ENCODE measurements at regions not wholly inside any gene's neighbourhood (a gene's known extent, or its start where the extent isn't known, plus 50 kb on each side); places are given as distances from the start of the nearest gene placed in this dataset.

DNA sequence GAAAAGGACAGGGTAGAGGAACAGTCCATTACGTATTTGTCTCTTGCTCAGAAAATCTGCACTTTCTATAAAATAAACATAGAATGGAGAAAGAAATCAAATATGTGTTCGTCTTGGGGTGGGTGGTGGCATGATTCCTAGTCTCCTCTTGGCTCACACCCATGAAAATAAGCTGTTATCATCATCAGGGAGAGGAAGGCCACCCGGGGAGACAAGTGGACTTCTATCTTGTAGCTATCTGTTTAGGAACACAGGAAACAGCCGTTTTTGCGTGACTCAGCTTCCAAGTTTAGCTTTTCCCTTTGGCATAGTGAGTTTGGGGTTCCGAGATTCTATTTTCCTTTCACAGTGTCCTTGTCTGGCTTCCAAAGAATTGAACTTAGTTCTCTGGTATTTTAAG, 622.3 kb downstream of the PTPRU start:
- no peaks in the 10 kb centered on the region for H3K4me1 Mint-ChIP-seq (ENCODE audit: low read depth, unreplicated experiment)
- Histone ChIP-seq H3K4me3 (ENCODE audit: low read depth, low read length) (no peak overlapping the region), H3K9me3 (no peaks in the 10 kb centered on the region), H3K27me3 (replicated peaks; ENCODE audit: control insufficient read depth, insufficient read depth, low read length) (no peaks in the 10 kb centered on the region), H3K36me3 (ENCODE audit: control insufficient read depth, insufficient read depth, low read length) (no peaks in the 10 kb centered on the region), H3K4me1 (no peaks in the 10 kb centered on the region)
- DNase-seq = no peak
- ChIA-PET POLR2A (no interaction called here), CTCF (no interaction called here)
- BruUV-seq (replicated peaks) = no TSS peak
- no peak overlapping the region for H3K27ac Mint-ChIP-seq (ENCODE audit: unreplicated experiment)
- H3K4me3 Mint-ChIP-seq (ENCODE audit: unreplicated experiment) = no peak overlapping the region
- H3K9me3 Mint-ChIP-seq (ENCODE audit: unreplicated experiment) = peaks cover 10% of the 10 kb centered on the region
- TF ChIP-seq, protein P1, sequence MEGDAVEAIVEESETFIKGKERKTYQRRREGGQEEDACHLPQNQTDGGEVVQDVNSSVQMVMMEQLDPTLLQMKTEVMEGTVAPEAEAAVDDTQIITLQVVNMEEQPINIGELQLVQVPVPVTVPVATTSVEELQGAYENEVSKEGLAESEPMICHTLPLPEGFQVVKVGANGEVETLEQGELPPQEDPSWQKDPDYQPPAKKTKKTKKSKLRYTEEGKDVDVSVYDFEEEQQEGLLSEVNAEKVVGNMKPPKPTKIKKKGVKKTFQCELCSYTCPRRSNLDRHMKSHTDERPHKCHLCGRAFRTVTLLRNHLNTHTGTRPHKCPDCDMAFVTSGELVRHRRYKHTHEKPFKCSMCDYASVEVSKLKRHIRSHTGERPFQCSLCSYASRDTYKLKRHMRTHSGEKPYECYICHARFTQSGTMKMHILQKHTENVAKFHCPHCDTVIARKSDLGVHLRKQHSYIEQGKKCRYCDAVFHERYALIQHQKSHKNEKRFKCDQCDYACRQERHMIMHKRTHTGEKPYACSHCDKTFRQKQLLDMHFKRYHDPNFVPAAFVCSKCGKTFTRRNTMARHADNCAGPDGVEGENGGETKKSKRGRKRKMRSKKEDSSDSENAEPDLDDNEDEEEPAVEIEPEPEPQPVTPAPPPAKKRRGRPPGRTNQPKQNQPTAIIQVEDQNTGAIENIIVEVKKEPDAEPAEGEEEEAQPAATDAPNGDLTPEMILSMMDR (IDR thresholded peaks at IDR 0.05; ENCODE audit: insufficient read depth in 1 of 2, low read depth in 1 of 2, low read length in 1 of 2, severe bottlenecking in 1 of 2, unreplicated experiment in 1 of 2) = no peak
- no peaks in the 10 kb centered on the region for H3K36me3 Mint-ChIP-seq (ENCODE audit: insufficient read depth, unreplicated experiment)
- intact Hi-C loops (cut with micrococcal nuclease; ENCODE audit: unreplicated experiment) = no loop called here
- peaks cover 2% of the 10 kb centered on the region for H3K27me3 Mint-ChIP-seq (ENCODE audit: insufficient read depth, unreplicated experiment)

GRCh38 chr1:29856340-29857114, 620.2 kb downstream of the PTPRU start:
- TF ChIP-seq, protein P1 (IDR thresholded peaks at IDR 0.05; ENCODE audit: insufficient read depth in 1 of 2, low read depth in 1 of 2, low read length in 1 of 2, severe bottlenecking in 1 of 2, unreplicated experiment in 1 of 2) = no peak
- no peak overlapping the region for H3K4me3 ChIP-seq (ENCODE audit: low read depth, low read length)
- Mint-ChIP-seq H3K4me3 (ENCODE audit: unreplicated experiment) (no peak overlapping the region), H3K4me1 (ENCODE audit: low read depth, unreplicated experiment) (no peaks in the 10 kb centered on the region), H3K27me3 (ENCODE audit: insufficient read depth, unreplicated experiment) (peaks cover 5% of the 10 kb centered on the region), H3K36me3 (ENCODE audit: insufficient read depth, unreplicated experiment) (no peaks in the 10 kb centered on the region), H3K9me3 (ENCODE audit: unreplicated experiment) (peaks cover 9% of the 10 kb centered on the region), H3K27ac (ENCODE audit: unreplicated experiment) (no peak overlapping the region)
- POLR2A ChIA-PET = no interaction called here
- no peaks in the 10 kb centered on the region for H3K4me1 ChIP-seq
- H3K36me3 ChIP-seq (ENCODE audit: control insufficient read depth, insufficient read depth, low read length) = no peaks in the 10 kb centered on the region
- no peak for DNase-seq
- BruUV-seq (replicated peaks) = no TSS peak
- no peaks in the 10 kb centered on the region for H3K9me3 ChIP-seq
- H3K27me3 ChIP-seq (replicated peaks; ENCODE audit: control insufficient read depth, insufficient read depth, low read length) = no peaks in the 10 kb centered on the region
- intact Hi-C loops (cut with micrococcal nuclease; ENCODE audit: unreplicated experiment) = no loop called here
- CTCF ChIA-PET = no interaction called here

GRCh38 chr1:29855561-29856160, 619.3 kb downstream of the PTPRU start:
- ChIA-PET POLR2A (no interaction called here), CTCF (no interaction called here)
- no peaks in the 10 kb centered on the region for H3K36me3 Mint-ChIP-seq (ENCODE audit: insufficient read depth, unreplicated experiment)
- Histone ChIP-seq H3K36me3 (ENCODE audit: control insufficient read depth, insufficient read depth, low read length) (no peaks in the 10 kb centered on the region), H3K9me3 (no peaks in the 10 kb centered on the region), H3K4me1 (no peaks in the 10 kb centered on the region), H3K4me3 (ENCODE audit: low read depth, low read length) (no peak overlapping the region), H3K27me3 (replicated peaks; ENCODE audit: control insufficient read depth, insufficient read depth, low read length) (no peaks in the 10 kb centered on the region)
- H3K9me3 Mint-ChIP-seq (ENCODE audit: unreplicated experiment) = peaks cover under 1% of the 10 kb centered on the region
- H3K27ac Mint-ChIP-seq (ENCODE audit: unreplicated experiment) = no peak overlapping the region
- H3K4me1 Mint-ChIP-seq (ENCODE audit: low read depth, unreplicated experiment) = no peaks in the 10 kb centered on the region
- no TSS peak for BruUV-seq (replicated peaks)
- no peak overlapping the region for H3K4me3 Mint-ChIP-seq (ENCODE audit: unreplicated experiment)
- TF ChIP-seq, protein P1 (IDR thresholded peaks at IDR 0.05; ENCODE audit: insufficient read depth in 1 of 2, low read depth in 1 of 2, low read length in 1 of 2, severe bottlenecking in 1 of 2, unreplicated experiment in 1 of 2) = no peak
- peaks cover 5% of the 10 kb centered on the region for H3K27me3 Mint-ChIP-seq (ENCODE audit: insufficient read depth, unreplicated experiment)
- no peak for DNase-seq
- intact Hi-C loops (cut with micrococcal nuclease; ENCODE audit: unreplicated experiment) = no loop called here
